Ishikawa (cell line): ENCODE measurements at regions not wholly inside any gene's neighbourhood (a gene's known extent, or its start where the extent isn't known, plus 50 kb on each side); places are given as distances from the start of the nearest gene placed in this dataset.

Experiments used
- EP300 ChIP-seq: IDR thresholded peaks from 2 replicates; pipeline ENCODE4 v1.6.1; 2012; ENCODE audit warnings: borderline replicate concordance
- MAX ChIP-seq: IDR thresholded peaks from 2 replicates; pipeline ENCODE4 v1.6.1; 2012

GRCh38 chr9:80554301-80554700 is 982.5 kb downstream of the TLE4 start:
- TF ChIP-seq MAX: no peak
- no peak for TF ChIP-seq EP300
